ENCODE measurements at regions not wholly inside any gene's neighbourhood (a gene's known extent, or its start where the extent isn't known, plus 50 kb on each side); places are given as distances from the start of the nearest gene placed in this dataset.

DNA sequence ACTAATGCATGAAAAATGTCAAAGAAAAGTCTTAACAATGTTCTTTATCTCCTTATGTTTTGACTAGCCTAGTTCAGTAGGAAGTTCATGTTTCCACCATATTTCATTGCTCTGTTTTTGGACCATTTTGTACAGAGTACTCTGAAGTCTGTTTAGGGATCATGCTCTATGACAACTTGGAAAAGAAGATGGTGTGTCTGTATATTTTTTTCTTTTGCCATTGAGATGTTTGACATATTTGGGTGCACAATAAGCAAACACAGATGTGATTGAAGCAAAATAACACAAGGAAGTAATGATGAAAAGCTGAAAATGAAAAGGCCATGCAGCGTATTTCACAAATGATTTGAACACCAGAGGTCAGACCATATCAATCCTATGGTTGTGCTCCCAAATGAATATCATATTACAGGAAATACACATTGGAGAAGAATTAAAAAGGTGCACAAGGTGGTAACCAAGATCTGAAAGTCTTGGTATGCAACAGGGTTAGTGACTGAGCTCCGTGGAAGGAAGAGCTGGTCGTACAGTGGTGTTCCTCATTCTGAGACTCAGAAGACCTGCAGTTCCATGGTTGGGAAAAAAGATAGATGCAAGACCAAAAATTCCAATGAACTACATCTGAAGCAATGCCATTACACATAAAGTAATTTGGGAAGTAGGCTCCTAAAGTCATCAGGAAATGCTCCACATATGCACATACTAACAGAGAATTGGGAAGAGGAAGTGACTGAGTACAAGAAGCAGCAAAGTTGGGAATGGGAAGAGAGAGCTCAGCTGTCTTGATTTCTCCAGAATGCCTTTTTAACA is 463.5 kb downstream of the LMO4 start:
- no peak for DNase-seq
- H3K4me1 ChIP-seq = no peaks in the 10 kb centered on the region
- intact Hi-C loops (cut with DNase I; ENCODE audit: low total_unique reads) = no loop called here
- H3K27ac ChIP-seq = no peak overlapping the region
- H3K4me3 ChIP-seq = no peak overlapping the region
- no peaks in the 10 kb centered on the region for H3K27me3 ChIP-seq (replicated peaks in 1 of 7)
- 81 to 87% (median 85%) methylated on average over 3 of the region's 3 CpGs for WGBS, 5 donors
- TF ChIP-seq POLR2A (IDR thresholded peaks at IDR 0.05) = no peak
- TF ChIP-seq POLR2AphosphoS5 (IDR thresholded peaks at IDR 0.05) = no peak
- TF ChIP-seq, protein P1, sequence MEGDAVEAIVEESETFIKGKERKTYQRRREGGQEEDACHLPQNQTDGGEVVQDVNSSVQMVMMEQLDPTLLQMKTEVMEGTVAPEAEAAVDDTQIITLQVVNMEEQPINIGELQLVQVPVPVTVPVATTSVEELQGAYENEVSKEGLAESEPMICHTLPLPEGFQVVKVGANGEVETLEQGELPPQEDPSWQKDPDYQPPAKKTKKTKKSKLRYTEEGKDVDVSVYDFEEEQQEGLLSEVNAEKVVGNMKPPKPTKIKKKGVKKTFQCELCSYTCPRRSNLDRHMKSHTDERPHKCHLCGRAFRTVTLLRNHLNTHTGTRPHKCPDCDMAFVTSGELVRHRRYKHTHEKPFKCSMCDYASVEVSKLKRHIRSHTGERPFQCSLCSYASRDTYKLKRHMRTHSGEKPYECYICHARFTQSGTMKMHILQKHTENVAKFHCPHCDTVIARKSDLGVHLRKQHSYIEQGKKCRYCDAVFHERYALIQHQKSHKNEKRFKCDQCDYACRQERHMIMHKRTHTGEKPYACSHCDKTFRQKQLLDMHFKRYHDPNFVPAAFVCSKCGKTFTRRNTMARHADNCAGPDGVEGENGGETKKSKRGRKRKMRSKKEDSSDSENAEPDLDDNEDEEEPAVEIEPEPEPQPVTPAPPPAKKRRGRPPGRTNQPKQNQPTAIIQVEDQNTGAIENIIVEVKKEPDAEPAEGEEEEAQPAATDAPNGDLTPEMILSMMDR (IDR thresholded peaks at IDR 0.05 in 8 of 11, conservative IDR thresholded peaks at IDR 0.05 in 3 of 11) = no peak
- no peaks in the 10 kb centered on the region for H3K9me3 ChIP-seq
- H3K36me3 ChIP-seq = no peaks in the 10 kb centered on the region

DNA sequence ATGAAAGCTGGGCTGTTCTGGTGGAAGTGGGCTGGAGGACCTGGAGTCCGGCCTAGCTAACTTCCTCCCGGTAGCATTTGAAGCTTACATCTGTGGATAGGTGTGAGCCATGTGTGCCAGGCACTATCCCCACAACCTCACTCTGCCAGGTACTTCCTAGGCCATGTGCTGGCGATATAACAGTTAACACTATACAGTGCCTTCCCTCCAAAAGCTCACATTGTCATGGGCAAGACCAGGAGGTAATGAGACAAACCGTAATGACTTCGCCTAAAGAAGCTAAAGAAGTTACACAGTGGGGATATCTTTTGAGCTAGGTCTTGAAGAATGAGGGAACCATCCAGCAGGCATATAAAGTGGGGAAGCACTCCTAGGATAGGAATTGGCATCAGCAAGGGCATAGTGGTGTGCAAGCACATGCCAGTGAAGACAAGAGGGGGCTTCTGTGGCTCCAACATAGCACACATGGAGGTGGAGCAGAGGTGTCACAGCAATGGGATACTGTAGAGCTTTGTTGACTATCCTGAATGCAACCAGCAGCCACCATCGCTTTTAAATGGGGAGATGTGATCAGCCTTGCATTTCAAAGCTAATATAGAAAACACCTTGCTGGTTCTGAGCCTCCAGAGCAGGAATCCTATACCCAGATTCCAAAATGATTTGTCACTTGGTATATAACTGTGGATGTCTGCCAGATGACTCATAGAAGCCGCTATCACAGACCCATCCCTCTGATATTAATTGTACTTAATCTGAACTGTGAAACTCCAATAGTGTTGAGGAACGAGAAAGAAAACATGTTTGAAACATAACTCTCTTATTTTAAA is 466.3 kb downstream of the LMO4 start:
- no peaks in the 10 kb centered on the region for H3K36me3 ChIP-seq

DNA sequence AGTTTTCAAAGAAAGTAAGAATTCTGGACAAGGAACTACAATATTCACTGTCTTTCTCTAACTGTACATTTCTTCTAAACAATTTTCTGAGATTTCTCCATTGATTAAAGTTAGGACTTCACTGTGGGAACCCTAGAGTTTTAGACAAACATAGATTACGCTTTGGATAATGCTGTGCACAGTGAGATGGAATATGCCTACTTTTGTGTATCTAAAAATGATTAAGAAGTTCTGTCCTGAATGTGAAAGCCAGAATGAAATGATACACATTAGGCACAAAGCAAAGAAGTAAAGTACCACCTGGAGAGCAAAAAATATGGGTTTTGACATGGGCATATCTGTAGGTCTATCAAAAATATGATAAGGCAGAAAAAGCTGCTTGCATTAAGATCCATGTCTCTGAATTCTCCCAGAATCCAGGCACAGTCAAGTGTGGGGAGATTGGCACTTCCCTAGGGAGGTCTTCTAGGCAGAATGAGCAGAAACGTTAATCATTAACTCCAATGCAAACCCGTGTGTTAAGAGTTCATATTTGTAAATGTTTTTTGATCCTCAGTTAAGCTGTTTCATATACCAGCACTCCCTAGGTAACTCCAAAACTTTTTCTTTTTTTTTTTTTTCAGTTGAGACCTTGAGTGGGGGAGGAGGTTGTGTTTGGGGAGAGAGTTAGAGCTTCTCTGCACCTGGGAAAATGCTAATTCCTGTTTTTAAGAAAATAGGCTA is 467.1 kb downstream of the LMO4 start:
- Histone ChIP-seq H3K9me3 (no peaks in the 10 kb centered on the region), H3K4me3 (no peak overlapping the region), H3K27me3 (replicated peaks in 1 of 7) (no peaks in the 10 kb centered on the region), H3K4me1 (no peaks in the 10 kb centered on the region), H3K36me3 (no peaks in the 10 kb centered on the region), H3K27ac (no peak overlapping the region)
- TF ChIP-seq POLR2AphosphoS5 (IDR thresholded peaks at IDR 0.05) = no peak
- TF ChIP-seq POLR2A (IDR thresholded peaks at IDR 0.05) = no peak
- TF ChIP-seq, protein P1 (IDR thresholded peaks at IDR 0.05 in 8 of 11, conservative IDR thresholded peaks at IDR 0.05 in 3 of 11) = no peak
- intact Hi-C loops (cut with DNase I; ENCODE audit: low total_unique reads) = no loop called here
- no peak for DNase-seq
- WGBS, 5 donors = 79 to 90% (median 83%) methylated on average over 3 of the region's 3 CpGs

More for the DNA sequence above, 466.3 kb downstream of the LMO4 start:
- no peaks in the 10 kb centered on the region for H3K9me3 ChIP-seq
- no peak overlapping the region for H3K27ac ChIP-seq
- TF ChIP-seq, protein P1 (IDR thresholded peaks at IDR 0.05 in 8 of 11, conservative IDR thresholded peaks at IDR 0.05 in 3 of 11) = no peak
- no peak for TF ChIP-seq POLR2AphosphoS5 (IDR thresholded peaks at IDR 0.05)
- no peak for TF ChIP-seq POLR2A (IDR thresholded peaks at IDR 0.05)
- H3K4me3 ChIP-seq = no peak overlapping the region
- WGBS, 5 donors = 80 to 93% (median 85%) methylated on average over 8 of the region's 8 CpGs
- no peaks in the 10 kb centered on the region for H3K27me3 ChIP-seq (replicated peaks in 1 of 7)
- intact Hi-C loops (cut with DNase I; ENCODE audit: low total_unique reads) = no loop called here
- no peaks in the 10 kb centered on the region for H3K4me1 ChIP-seq
- no peak for DNase-seq
